DMS53 (cell line): ENCODE measurements at regions not wholly inside any gene's neighbourhood (a gene's known extent, or its start where the extent isn't known, plus 50 kb on each side); places are given as distances from the start of the nearest gene placed in this dataset.
"Not testable (repeated sequence)": the region's sequence is repeated elsewhere in the genome, so short reads cannot be mapped to it uniquely, and the experiment has no call there.

Experiments
- DNase-seq: peaks from one replicate; lab custom pipeline; 2025; lab: John Stamatoyannopoulos, UW

DNA sequence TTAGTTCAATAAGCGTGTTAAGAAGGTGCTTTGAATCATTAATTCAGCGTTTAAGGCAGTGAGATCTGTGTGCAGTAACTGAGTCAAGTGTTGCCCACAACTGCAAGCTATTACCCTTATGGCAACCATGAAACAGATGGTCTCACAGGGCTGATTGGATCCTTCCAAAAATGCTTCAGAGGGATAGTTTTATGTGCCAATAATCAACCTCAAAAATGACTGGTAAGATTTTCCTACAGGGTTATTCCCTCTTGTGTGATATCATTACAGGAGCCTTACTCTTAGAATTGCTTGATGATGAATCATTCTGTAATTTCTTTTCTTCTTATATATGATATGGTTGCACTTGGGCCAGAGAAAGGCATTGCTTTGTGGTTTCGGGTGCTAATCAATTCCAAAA lies 1299.2 kb upstream of the ATXN8OS start:
- DNase-seq = no peak

DNA sequence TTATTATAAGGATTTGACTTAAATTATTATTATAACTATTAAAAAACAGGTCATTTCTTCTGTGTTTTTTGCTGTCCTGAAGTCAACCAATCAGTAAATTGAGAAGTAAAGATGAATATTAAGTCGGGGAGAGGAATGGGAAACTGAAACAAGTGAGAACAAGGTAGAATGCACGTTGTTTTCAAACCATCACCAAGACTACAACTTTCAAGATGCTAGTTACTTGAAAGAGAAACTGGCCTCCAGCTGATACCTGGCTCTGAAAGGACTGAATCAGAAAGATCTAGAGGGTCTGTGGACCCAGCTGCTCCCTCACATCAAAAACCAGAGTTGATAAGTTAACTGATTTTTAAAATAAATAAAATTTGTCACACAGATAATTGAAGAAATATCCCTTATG lies 1301.5 kb upstream of the ATXN8OS start:
- DNase-seq = no peak

- no peak for DNase-seq
These were observed 1323.4 kb upstream of the ATXN8OS start for GRCh38 chr13:68784275-68784674.

DNA sequence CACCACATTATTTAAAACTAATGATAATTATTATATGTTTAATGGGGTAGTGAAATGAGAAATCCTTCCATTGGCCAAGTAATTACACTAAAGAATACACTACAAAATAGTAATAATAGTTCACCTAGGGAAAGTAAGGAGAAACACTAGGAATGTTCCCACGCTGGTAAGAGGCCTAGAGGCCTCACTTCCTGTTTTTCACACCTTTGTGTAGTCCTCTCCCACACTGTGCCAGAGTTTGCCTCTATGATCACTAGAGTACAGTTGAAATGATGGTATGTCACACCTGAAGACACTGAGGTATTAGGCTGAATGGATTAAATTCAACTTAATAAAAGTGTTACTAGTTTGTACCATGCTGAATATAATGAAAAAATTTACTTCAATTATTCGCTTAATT lies 1348.0 kb upstream of the ATXN8OS start:
- no peak for DNase-seq

GRCh38 chr13:68749796-68750195 lies 1357.8 kb upstream of the ATXN8OS start:
- DNase-seq = peak; percentile 9

DNA sequence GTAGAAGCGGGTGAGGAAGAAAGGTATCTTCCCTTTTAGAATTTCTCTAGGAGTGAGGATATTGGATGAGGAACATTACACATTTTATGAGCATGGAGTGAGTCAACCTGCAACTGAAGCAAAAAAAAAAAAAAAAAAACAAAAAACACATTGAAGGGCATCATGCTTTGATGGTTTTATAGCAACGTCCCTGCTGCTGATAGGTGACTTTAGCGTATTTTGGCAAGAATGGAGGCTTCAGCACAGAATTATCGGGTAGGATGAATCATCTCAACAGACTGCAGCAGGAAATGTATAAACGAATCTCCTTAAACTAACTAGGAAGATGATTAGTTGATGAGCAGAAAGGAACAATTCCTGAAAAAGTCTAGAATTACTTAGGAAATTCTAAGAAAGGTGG lies 1359.6 kb upstream of the ATXN8OS start:
- DNase-seq = no peak

- DNase-seq = peak; percentile 0
These were observed 1362.1 kb upstream of the ATXN8OS start for GRCh38 chr13:68745502-68745901.

DNA sequence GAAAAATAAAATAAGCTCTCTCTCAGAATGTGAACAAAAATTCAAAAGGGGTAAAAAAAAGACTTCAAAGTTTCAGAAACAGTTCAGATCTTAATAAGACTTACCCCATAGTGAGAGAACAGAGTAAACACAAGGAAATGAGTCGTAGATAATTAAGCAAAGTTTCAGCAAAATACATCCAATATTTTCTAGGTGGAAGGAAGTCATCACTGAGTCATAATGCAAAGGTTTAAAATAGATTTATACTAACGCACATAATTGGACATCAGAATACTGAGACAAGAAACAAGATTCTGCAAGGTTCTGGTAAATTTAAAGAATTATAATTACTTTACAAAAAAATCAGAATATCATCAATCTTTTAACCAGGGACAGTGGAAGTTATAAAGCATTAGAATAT lies 1370.7 kb upstream of the ATXN8OS start:
- DNase-seq = no peak

DNA sequence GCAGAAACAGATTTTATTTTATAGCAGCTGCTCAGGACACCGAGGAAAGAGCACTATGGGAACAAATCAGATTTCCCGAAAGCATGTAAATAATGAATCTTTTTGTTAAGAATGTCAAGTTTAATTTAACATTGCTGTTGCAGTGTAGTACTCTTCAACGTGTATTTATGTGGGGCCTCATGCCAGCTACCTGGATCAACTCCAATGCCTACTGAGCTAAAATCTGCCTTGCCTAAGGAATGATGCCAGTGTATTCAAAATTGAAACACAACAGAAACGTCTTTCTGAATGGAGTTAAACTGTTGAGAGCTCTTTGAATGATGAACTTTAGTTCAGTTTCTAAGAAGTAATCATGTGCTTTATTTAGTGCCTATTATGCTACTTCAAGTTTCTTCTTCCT lies 1379.8 kb upstream of the ATXN8OS start:
- no peak for DNase-seq

DNA sequence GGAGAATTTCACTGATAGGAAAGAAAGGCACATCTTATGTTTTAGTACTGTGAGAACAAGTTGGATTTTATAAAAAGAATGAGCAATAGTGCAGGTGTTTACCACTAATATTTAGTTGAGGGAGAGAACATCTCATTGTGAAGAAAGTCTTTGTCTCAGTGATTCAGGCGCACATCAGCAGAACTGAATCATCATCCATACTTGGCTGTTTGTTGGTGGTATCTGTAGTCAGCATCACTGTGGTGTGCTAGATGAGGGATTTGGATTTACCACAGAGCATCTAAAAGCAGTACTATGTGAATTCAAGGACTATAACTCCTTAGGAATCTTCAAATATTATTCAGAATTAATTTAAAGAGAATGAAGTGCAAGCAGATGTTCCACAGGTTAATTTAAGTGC lies 1380.5 kb upstream of the ATXN8OS start:
- DNase-seq = no peak

GRCh38 chr13:68719815-68720214 lies 1387.8 kb upstream of the ATXN8OS start:
- DNase-seq = no peak

DNA sequence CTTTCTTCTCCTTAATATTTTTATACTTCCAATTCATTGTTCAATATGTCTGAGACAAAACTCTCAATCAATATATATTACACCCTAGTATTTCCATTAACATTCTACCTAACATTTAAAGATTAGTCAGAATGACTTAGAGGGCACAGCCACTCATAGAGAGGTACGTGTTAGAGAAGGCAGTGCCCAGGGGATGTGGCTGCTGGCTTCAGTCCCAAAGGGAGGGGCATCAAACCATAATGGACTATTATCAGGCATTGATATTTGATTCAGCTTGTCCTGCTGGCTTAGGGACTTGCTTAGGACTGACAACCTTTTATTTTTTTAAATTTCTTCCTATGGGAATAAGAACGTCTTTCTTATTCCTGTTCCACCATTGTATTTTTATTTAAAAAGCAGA lies 1392.0 kb upstream of the ATXN8OS start:
- DNase-seq = no peak

GRCh38 chr13:68714292-68714691 lies 1393.3 kb upstream of the ATXN8OS start:
- DNase-seq = no peak

- no peak for DNase-seq
These were observed 1394.2 kb upstream of the ATXN8OS start for GRCh38 chr13:68713394-68713793.

- DNase-seq = no peak
These were observed 1399.2 kb upstream of the ATXN8OS start for GRCh38 chr13:68708336-68708908.

- not testable (repeated sequence) for DNase-seq
These were observed 1401.6 kb upstream of the ATXN8OS start for GRCh38 chr13:68706044-68706443.

GRCh38 chr13:68697551-68697950 lies 1410.1 kb upstream of the ATXN8OS start:
- no peak for DNase-seq

- DNase-seq = no peak
These were observed 1410.7 kb upstream of the ATXN8OS start for GRCh38 chr13:68696907-68697306.

GRCh38 chr13:68692049-68692448 lies 1415.6 kb upstream of the ATXN8OS start:
- no peak for DNase-seq

DNA sequence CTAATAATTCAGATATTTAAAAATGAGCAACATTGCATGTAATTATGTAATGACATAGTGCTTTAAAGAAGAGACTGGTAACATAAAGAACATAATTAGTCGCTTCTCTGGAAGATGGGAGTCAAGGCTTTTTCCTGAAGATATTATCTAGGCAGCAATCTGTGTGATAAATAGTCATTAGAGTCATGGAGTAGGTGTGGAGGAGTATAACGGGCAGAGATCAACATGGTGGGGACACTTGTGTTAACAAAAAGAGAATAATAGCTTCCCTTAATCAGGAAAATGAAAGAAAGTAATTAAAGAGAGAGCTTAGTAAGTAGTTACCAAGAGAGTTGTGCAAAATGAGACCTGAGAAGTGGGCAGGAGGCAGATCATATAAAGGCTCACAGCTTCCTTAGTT lies 1417.1 kb upstream of the ATXN8OS start:
- no peak for DNase-seq

GRCh38 chr13:68676513-68677115 lies 1431.0 kb upstream of the ATXN8OS start:
- no peak for DNase-seq

- DNase-seq = no peak
These were observed 1432.4 kb upstream of the ATXN8OS start for GRCh38 chr13:68675209-68675608.

DNA sequence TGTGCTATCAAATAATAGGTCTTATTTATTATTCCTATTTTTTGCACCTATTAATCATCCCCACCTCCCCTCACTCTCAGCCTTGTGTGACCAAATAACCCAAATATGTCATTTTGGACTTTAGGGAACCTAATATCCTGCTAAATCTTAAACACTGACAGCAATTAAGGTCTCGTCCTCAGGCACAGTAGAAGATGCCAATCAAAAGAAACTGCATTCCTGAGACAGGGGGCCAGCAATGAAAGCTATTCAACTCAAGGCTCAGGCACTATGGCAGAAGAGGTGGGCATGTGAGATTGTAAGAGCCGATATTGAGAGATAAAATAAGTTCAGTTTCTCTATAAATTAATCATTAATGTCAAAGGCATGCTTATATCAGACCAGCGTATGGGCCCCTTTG lies 1437.7 kb upstream of the PCDH9 start:
- DNase-seq = no peak

- DNase-seq = no peak
These were observed 1436.8 kb upstream of the PCDH9 start for GRCh38 chr13:68666774-68667397.
